IMR-90 (cell line): ENCODE measurements at regions not wholly inside any gene's neighbourhood (a gene's known extent, or its start where the extent isn't known, plus 50 kb on each side); places are given as distances from the start of the nearest gene placed in this dataset.

Experiments used
- ATAC-seq: fragments of 200-7000 bp; cut with Tn5 transposase; 2 replicates; pipeline ENCODE4 v1.9.1; 2020; ENCODE audit warnings: low read depth, mild to moderate bottlenecking, moderate library complexity
- BruUV-seq: library from RNA; stranded (reverse); fragments of 400-500 nt; replicated peaks from 2 replicates; lab custom pipeline; 2021; lab: Mats Ljungman, UMichigan
- CTCF ChIA-PET: fragments of 300-600 bp; formaldehyde crosslinking; extraction: SDS; loops from one replicate; lab custom pipeline; 2021; ENCODE audit warnings: antibody characterized with exemption; lab: Yijun Ruan, JAX
- POLR2A ChIA-PET: fragments of 300-600 bp; sonication (Branson Sonifier 250); formaldehyde crosslinking; loops from one replicate; lab custom pipeline; 2022; ENCODE audit warnings: antibody characterized with exemption; ENCODE audit not compliant: unreplicated experiment; lab: Charles Lee
- DNase-seq: peaks from one replicate; pipeline ENCODE4 v3.0.0; 2013
- H2AFZ ChIP-seq: replicated peaks from 2 replicates; pipeline ENCODE3; 2013; ENCODE audit warnings: low read length, mild to moderate bottlenecking; ENCODE audit not compliant: poor library complexity
- H2AK5ac ChIP-seq: 2 replicates; pipeline ENCODE4 v1.6.1; 2013; ENCODE audit warnings: low read depth, low read length, inconsistent platforms
- H2AK9ac ChIP-seq: replicated peaks from 2 replicates; pipeline ENCODE3; 2013; ENCODE audit warnings: mild to moderate bottlenecking, low read depth, low read length, moderate library complexity; ENCODE audit not compliant: poor library complexity
- H2BK120ac ChIP-seq: 2 replicates; pipeline ENCODE4 v1.6.1; 2013; ENCODE audit warnings: low read depth, low read length, inconsistent platforms
- H2BK15ac ChIP-seq: 3 replicates; pipeline ENCODE4 v1.6.1; 2013; ENCODE audit warnings: low read depth, low read length, inconsistent platforms
- H2BK20ac ChIP-seq: 2 replicates; pipeline ENCODE4 v1.6.1; 2013; ENCODE audit warnings: low read depth, mild to moderate bottlenecking, inconsistent platforms, low read length, moderate library complexity
- H2BK5ac ChIP-seq: 2 replicates; pipeline ENCODE4 v1.6.1; 2013; ENCODE audit warnings: mild to moderate bottlenecking, low read depth, low read length, inconsistent platforms; ENCODE audit not compliant: poor library complexity, severe bottlenecking
- H3K14ac ChIP-seq: replicated peaks from 2 replicates; pipeline ENCODE4 v1.6.1; 2013; ENCODE audit warnings: low read depth, low read length, inconsistent platforms
- H3K18ac ChIP-seq: 2 replicates; pipeline ENCODE4 v1.6.1; 2013; ENCODE audit warnings: low read depth, low read length, control low read depth
- H3K23ac ChIP-seq: 2 replicates; pipeline ENCODE4 v1.6.1; 2013; ENCODE audit warnings: low read depth, low read length, inconsistent platforms
- H3K27ac ChIP-seq: 2 replicates; pipeline ENCODE4 v1.5.1; 2013; ENCODE audit warnings: mild to moderate bottlenecking, control low read depth, low read length; ENCODE audit not compliant: insufficient read depth
- H3K27me3 ChIP-seq: 2 replicates; pipeline ENCODE4 v1.6.1; 2013; ENCODE audit warnings: low read length; ENCODE audit not compliant: control insufficient read depth, insufficient read depth
- H3K36me3 ChIP-seq: 2 replicates; pipeline ENCODE4 v1.6.1; 2013; ENCODE audit warnings: low read length, mixed read lengths; ENCODE audit not compliant: control insufficient read depth, insufficient read depth
- H3K4ac ChIP-seq: 2 replicates; pipeline ENCODE4 v1.6.1; 2013; ENCODE audit warnings: low read depth, low read length, inconsistent platforms
- H3K4me1 ChIP-seq: 2 replicates; pipeline ENCODE4 v1.6.1; 2013; ENCODE audit warnings: low read length, mixed read lengths; ENCODE audit not compliant: control insufficient read depth, insufficient read depth
- H3K4me2 ChIP-seq: 2 replicates; pipeline ENCODE4 v1.6.1; 2013; ENCODE audit warnings: low read depth, mild to moderate bottlenecking, control low read depth, low read length, moderate library complexity
- H3K4me3 ChIP-seq: 2 replicates; pipeline ENCODE4 v1.5.1; 2013; ENCODE audit warnings: low read depth, mild to moderate bottlenecking, control low read depth, low read length, moderate library complexity; ENCODE audit not compliant: insufficient read depth
- H3K56ac ChIP-seq: 2 replicates; pipeline ENCODE4 v1.6.1; 2013; ENCODE audit warnings: low read length, inconsistent platforms; ENCODE audit not compliant: insufficient read depth; ENCODE audit errors: extremely low read depth
- H3K79me1 ChIP-seq, 2 experiments: 2 replicates each; pipeline ENCODE4 v1.6.1; 2013; ENCODE audit warnings: low read length in 2 of 2, inconsistent platforms in 1 of 2, low read depth in 1 of 2
- H3K9ac ChIP-seq: 2 replicates; pipeline ENCODE4 v1.6.1; 2013; ENCODE audit warnings: low read depth, low read length, control low read depth
- H3K9me1 ChIP-seq: 2 replicates; pipeline ENCODE4 v1.6.1; 2013; ENCODE audit warnings: low read length, inconsistent platforms; ENCODE audit not compliant: insufficient read depth
- H3K9me3 ChIP-seq: 2 replicates; pipeline ENCODE4 v1.6.1; 2013; ENCODE audit warnings: low read length; ENCODE audit not compliant: control insufficient read depth, insufficient read depth
- H4K20me1 ChIP-seq: 2 replicates; pipeline ENCODE4 v1.6.1; 2013; ENCODE audit warnings: low read length, inconsistent platforms; ENCODE audit not compliant: insufficient read depth
- H4K5ac ChIP-seq: 2 replicates; pipeline ENCODE4 v1.6.1; 2013; ENCODE audit warnings: mild to moderate bottlenecking, low read depth, low read length, control low read depth
- H4K8ac ChIP-seq, 2 experiments: 2 replicates each; pipeline ENCODE4 v1.6.1; 2013; ENCODE audit warnings: low read depth in 2 of 2, low read length in 2 of 2, control low read depth in 1 of 2, inconsistent platforms in 1 of 2
- H4K91ac ChIP-seq: 2 replicates; pipeline ENCODE4 v1.6.1; 2013; ENCODE audit warnings: low read depth, low read length, inconsistent platforms; ENCODE audit not compliant: insufficient read depth
- BHLHE40 ChIP-seq: fragments of 150-350 bp; IDR thresholded peaks from 2 replicates; pipeline ENCODE4 v1.6.1; 2016; ENCODE audit warnings: mild to moderate bottlenecking, low read depth, low read length
- CHD1 ChIP-seq: IDR thresholded peaks from 2 replicates; pipeline ENCODE4 v1.6.1; 2012; ENCODE audit warnings: low read depth, low read length, improper control_type of control experiment
- WGBS, 2 experiments: methylation state at CpG; one replicate each; pipeline versions ENCODE4 v1.1.5 to v1.1.7; 2013; ENCODE audit warnings: missing lambda C conversion rate in 2 of 2; ENCODE audit not compliant: insufficient read length in 1 of 2; ENCODE audit errors: extremely low coverage in 2 of 2; 5-methylcytosine and 5-hydroxymethylcytosine counted together
- dilution Hi-C: fragments of 300-500 bp; cut with HindIII; formaldehyde crosslinking; loops from one replicate; pipeline ENCODE4 v1.14.3; 2018; ENCODE audit warnings: low sequenced_read_pairs; ENCODE audit not compliant: unreplicated experiment
- in situ Hi-C: fragments of 300-500 bp; cut with MboI; formaldehyde crosslinking; loops from 3 replicates; pipeline ENCODE4 v1.14.3; 2019; ENCODE audit warnings: low sequenced_read_pairs, inconsistent platforms, mixed read lengths
- intact Hi-C: fragments of 100-400 bp; cut with micrococcal nuclease; formaldehyde crosslinking; loops from 2 replicates; pipeline ENCODE4 v1.10.0; 2022
- TF ChIP-seq, protein P1 (sequence below): fragments of 150-350 bp; IDR thresholded peaks from 2 replicates; pipeline ENCODE4 v1.6.1; 2017; ENCODE audit warnings: mild to moderate bottlenecking, antibody characterized with exemption, low read length, low read depth
- TF ChIP-seq, protein P2 (sequence below): fragments of 150-350 bp; IDR thresholded peaks from 2 replicates; pipeline ENCODE4 v1.6.1; 2016; ENCODE audit warnings: low read depth, mild to moderate bottlenecking, low read length, moderate library complexity, borderline replicate concordance

DNA sequence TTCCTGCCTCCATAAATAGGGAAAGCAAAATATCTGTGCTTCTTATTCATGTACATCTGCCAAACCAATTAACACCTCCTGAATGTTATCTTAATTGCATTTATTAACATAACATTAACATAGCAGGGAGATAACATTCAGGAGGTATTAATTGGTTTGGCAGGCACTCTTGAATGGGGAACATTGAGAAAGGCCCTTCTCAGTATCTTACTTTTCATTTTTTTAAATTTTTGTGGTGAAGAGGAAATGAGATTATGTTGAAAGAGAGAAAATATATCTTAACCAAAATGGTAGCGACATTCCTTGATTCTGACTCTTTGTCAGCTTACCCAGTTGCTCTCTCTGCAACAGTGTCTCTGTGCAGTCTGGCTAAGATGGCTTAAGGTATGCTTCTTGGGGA lies 100.4 kb upstream of the TLE1 start:
- no peaks in the 10 kb centered on the region for H3K79me1 ChIP-seq
- no peak overlapping the region for H2AFZ ChIP-seq
- no TSS peak for BruUV-seq
- H3K4me3 ChIP-seq = no peak overlapping the region
- H3K9me1 ChIP-seq = 0 out of 2 replicates have a peak, but pooled peaks cover 2% of the 10 kb centered on the region
- H3K9me3 ChIP-seq = no peaks in the 10 kb centered on the region
- H3K18ac ChIP-seq = no peak overlapping the region; the same call in 1 of the 2 replicates
- peak overlapping the region; percentile 31 for H2BK5ac ChIP-seq
- no peak overlapping the region for H3K23ac ChIP-seq
- no peak overlapping the region for H3K56ac ChIP-seq
- H2AK9ac ChIP-seq = no peak overlapping the region
- H3K4me1 ChIP-seq = peaks cover 2% of the 10 kb centered on the region
- H4K8ac ChIP-seq = no peak overlapping the region
- dilution Hi-C loops (no loop called here), intact Hi-C loops (loop anchor here (2.0 kb wide), 1 partner anchor 53 kb away; no protein-coding TSS in a partner anchor), in situ Hi-C loops (no loop called here)
- TF ChIP-seq BHLHE40 = no peak
- TF ChIP-seq, protein P1, sequence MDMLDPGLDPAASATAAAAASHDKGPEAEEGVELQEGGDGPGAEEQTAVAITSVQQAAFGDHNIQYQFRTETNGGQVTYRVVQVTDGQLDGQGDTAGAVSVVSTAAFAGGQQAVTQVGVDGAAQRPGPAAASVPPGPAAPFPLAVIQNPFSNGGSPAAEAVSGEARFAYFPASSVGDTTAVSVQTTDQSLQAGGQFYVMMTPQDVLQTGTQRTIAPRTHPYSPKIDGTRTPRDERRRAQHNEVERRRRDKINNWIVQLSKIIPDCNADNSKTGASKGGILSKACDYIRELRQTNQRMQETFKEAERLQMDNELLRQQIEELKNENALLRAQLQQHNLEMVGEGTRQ = no peak
- TF ChIP-seq CHD1 = no peak
- TF ChIP-seq, protein P2, sequence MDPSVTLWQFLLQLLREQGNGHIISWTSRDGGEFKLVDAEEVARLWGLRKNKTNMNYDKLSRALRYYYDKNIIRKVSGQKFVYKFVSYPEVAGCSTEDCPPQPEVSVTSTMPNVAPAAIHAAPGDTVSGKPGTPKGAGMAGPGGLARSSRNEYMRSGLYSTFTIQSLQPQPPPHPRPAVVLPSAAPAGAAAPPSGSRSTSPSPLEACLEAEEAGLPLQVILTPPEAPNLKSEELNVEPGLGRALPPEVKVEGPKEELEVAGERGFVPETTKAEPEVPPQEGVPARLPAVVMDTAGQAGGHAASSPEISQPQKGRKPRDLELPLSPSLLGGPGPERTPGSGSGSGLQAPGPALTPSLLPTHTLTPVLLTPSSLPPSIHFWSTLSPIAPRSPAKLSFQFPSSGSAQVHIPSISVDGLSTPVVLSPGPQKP = no peak
- H4K5ac ChIP-seq = no peak overlapping the region
- H2BK120ac ChIP-seq = no peak overlapping the region
- H2AK5ac ChIP-seq = no peak overlapping the region
- CTCF ChIA-PET = no interaction called here
- no peak overlapping the region for H3K9ac ChIP-seq
- DNase-seq (peak; percentile 67), ATAC-seq (peak; percentile 60)
- H3K4me2 ChIP-seq = no peak overlapping the region
- H3K36me3 ChIP-seq = no peaks in the 10 kb centered on the region
- H4K20me1 ChIP-seq = no peaks in the 10 kb centered on the region
- no peak overlapping the region for H3K27ac ChIP-seq
- POLR2A ChIA-PET = no interaction called here
- H2BK15ac ChIP-seq = no peak overlapping the region
- no peak overlapping the region for H3K4ac ChIP-seq
- H3K27me3 ChIP-seq = no peaks in the 10 kb centered on the region
- no peak overlapping the region for H2BK20ac ChIP-seq
- H3K14ac ChIP-seq = no peak overlapping the region
- no peak overlapping the region for H4K91ac ChIP-seq
- WGBS, 2 experiments = no CpG with 5 or more reads among the region's 1 CpG
